HepG2 (cell line): ENCODE measurements at regions not wholly inside any gene's neighbourhood (a gene's known extent, or its start where the extent isn't known, plus 50 kb on each side); places are given as distances from the start of the nearest gene placed in this dataset.

ENCODE experiments used
- ATAC-seq: fragments of 200-7000 bp; cut with Tn5 transposase; 3 replicates; pipeline ENCODE4 v1.9.1; 2020; ENCODE audit warnings: mild to moderate bottlenecking, moderate library complexity
- BruUV-seq: library from RNA; stranded (reverse); fragments of 400-500 nt; replicated peaks from 2 replicates; lab custom pipeline; 2021; lab: Mats Ljungman, UMichigan
- CTCF ChIA-PET: fragments of 300-600 bp; formaldehyde crosslinking; extraction: SDS; loops from one replicate; lab custom pipeline; 2021; ENCODE audit warnings: low total read pairs, inconsistent platforms, low intra/inter-chr PET ratio; lab: Yijun Ruan, JAX
- POLR2A ChIA-PET: fragments of 350-600 bp; sonication (Branson Sonifier 250); formaldehyde crosslinking; loops from one replicate; lab custom pipeline; 2020; ENCODE audit warnings: antibody characterized with exemption, inconsistent platforms; lab: Yijun Ruan, JAX
- DNase-seq: peaks from one replicate; pipeline ENCODE4 v3.0.0-alpha.2; 2015; ENCODE audit warnings: low spot score
- FAIRE-seq: peaks from 3 replicates; lab custom pipeline; 2011; peaks lifted over from hg19 to GRCh38; lab: Jason Lieb, UNC
- H2AFZ ChIP-seq: one replicate; pipeline ENCODE4 v1.6.1; 2011; ENCODE audit warnings: low read length, inconsistent platforms
- H3K27ac ChIP-seq: fragments of 300-600 bp; 3 replicates; pipeline ENCODE4 v1.8.0; 2011; ENCODE audit warnings: mixed run types, mild to moderate bottlenecking, mixed read lengths, low read length, inconsistent platforms; ENCODE audit not compliant: insufficient read depth; ENCODE audit errors: extremely low read length
- H3K27me3 ChIP-seq, 2 experiments: fragments of 200-600 bp in 1 of 2; 2 replicates in 1 of 2; 3 replicates in 1 of 2; pipeline versions ENCODE4 v1.6.0 to v1.8.0; 2011; ENCODE audit warnings: low read length in 2 of 2, mild to moderate bottlenecking in 2 of 2, moderate library complexity in 2 of 2, inconsistent platforms in 1 of 2; ENCODE audit not compliant: insufficient read depth in 2 of 2, control insufficient read depth in 1 of 2
- H3K36me3 ChIP-seq, 2 experiments: fragments of 200-600 bp in 1 of 2; replicated peaks in 1 of 2; 2 replicates in 1 of 2; 3 replicates in 1 of 2; pipeline versions ENCODE4 v1.5.1 to v1.8.0; 2011; ENCODE audit warnings: low read length in 2 of 2, inconsistent platforms in 1 of 2; ENCODE audit not compliant: insufficient read depth in 2 of 2, control insufficient read depth in 1 of 2
- H3K4me1 ChIP-seq: 2 replicates; pipeline ENCODE4 v1.5.1; 2012; ENCODE audit warnings: low read length, inconsistent platforms; ENCODE audit not compliant: insufficient read depth
- H3K4me2 ChIP-seq: 2 replicates; pipeline ENCODE4 v1.6.0; 2011; ENCODE audit warnings: low read depth, low read length, inconsistent platforms
- H3K4me3 ChIP-seq, 3 experiments: fragments of 200-600 bp in 1 of 3; sonication (generic), shearing (Covaris generic) in 1 of 3; replicated peaks in 1 of 3; 2 replicates each; pipeline ENCODE4 v1.5.1; 2011 to 2016; ENCODE audit warnings: low read length in 3 of 3, inconsistent platforms in 2 of 3, low read depth in 2 of 3, mild to moderate bottlenecking in 2 of 3, control low read depth in 1 of 3, mixed read lengths in 1 of 3; ENCODE audit not compliant: insufficient read depth in 1 of 3
- H3K79me2 ChIP-seq: one replicate; pipeline ENCODE4 v1.6.1; 2011; ENCODE audit warnings: low read length, inconsistent platforms; ENCODE audit not compliant: insufficient read depth
- H3K9ac ChIP-seq: 2 replicates; pipeline ENCODE4 v1.6.0; 2011; ENCODE audit warnings: mild to moderate bottlenecking, low read depth, low read length, inconsistent platforms; ENCODE audit not compliant: insufficient read depth
- H3K9me3 ChIP-seq: 2 replicates; pipeline ENCODE4 v1.5.1; 2012; ENCODE audit warnings: mild to moderate bottlenecking, low read length
- H4K20me1 ChIP-seq: 2 replicates; pipeline ENCODE4 v1.6.0; 2011; ENCODE audit warnings: inconsistent platforms, mild to moderate bottlenecking, low read length, moderate library complexity; ENCODE audit not compliant: insufficient read depth
- IRF1 ChIP-seq: sonication (generic); formaldehyde crosslinking; IDR thresholded peaks from 2 replicates; pipeline ENCODE4 v1.4.0; 2020; ENCODE audit warnings: low read depth, mild to moderate bottlenecking, missing genetic modification reagents
- PRDM15 ChIP-seq: sonication (generic); formaldehyde crosslinking; IDR thresholded peaks from 2 replicates; pipeline ENCODE4 v1.4.0; 2020; ENCODE audit warnings: missing genetic modification reagents
- REL ChIP-seq: sonication (generic); formaldehyde crosslinking; conservative IDR thresholded peaks from 2 replicates; pipeline ENCODE4 v1.8.0; 2022; ENCODE audit warnings: mild to moderate bottlenecking, missing genetic modification reagents, moderate library complexity
- TBX2 ChIP-seq: sonication (generic); formaldehyde crosslinking; IDR thresholded peaks from 2 replicates; pipeline ENCODE4 v1.5.0; 2020; ENCODE audit warnings: missing genetic modification reagents, mild to moderate bottlenecking, borderline replicate concordance
- ZMAT5 ChIP-seq: sonication (generic); formaldehyde crosslinking; IDR thresholded peaks from 2 replicates; pipeline ENCODE4 v1.5.0; 2020; ENCODE audit warnings: mild to moderate bottlenecking, low read depth, missing genetic modification reagents, borderline replicate concordance
- ZNF713 ChIP-seq: sonication (generic); formaldehyde crosslinking; IDR thresholded peaks from 2 replicates; pipeline ENCODE4 v1.4.0; 2020; ENCODE audit warnings: mild to moderate bottlenecking, missing genetic modification reagents
- ZNF746 ChIP-seq: sonication (generic); formaldehyde crosslinking; IDR thresholded peaks from 2 replicates; pipeline ENCODE4 v1.8.0; 2022; ENCODE audit warnings: mild to moderate bottlenecking, missing genetic modification reagents
- ZNF777 ChIP-seq: sonication (generic); formaldehyde crosslinking; IDR thresholded peaks from 2 replicates; pipeline ENCODE4 v1.4.0; 2020; ENCODE audit warnings: missing genetic modification reagents
- ZSCAN9 ChIP-seq: IDR thresholded peaks from 2 replicates; pipeline ENCODE4 v1.6.1; 2016; ENCODE audit warnings: borderline replicate concordance
- WGBS: methylation state at CpG from one replicate; pipeline ENCODE4 v1.1.6; 2017; ENCODE audit warnings: low lambda C conversion rate; 5-methylcytosine and 5-hydroxymethylcytosine counted together
- in situ Hi-C: cut with HindIII; loops from 2 replicates; pipeline ENCODE4 v1.10.0; 2017; ENCODE audit warnings: low pct_unique_long_range_greater_than_20kb; ENCODE audit not compliant: extremely low pct_ligation_motif_present
- intact Hi-C: fragments of 100-400 bp; cut with micrococcal nuclease; formaldehyde crosslinking; loops from one replicate; pipeline ENCODE4 v1.10.0; 2022; ENCODE audit not compliant: unreplicated experiment

- no peak overlapping the region for H3K9ac ChIP-seq
- H3K4me2 ChIP-seq: no peak overlapping the region
- H3K27me3 ChIP-seq: no peaks in the 10 kb centered on the region
- no peak overlapping the region for H2AFZ ChIP-seq
- H3K36me3 ChIP-seq: no peaks in the 10 kb centered on the region
- no peak overlapping the region for H3K27ac ChIP-seq
- no peak for TF ChIP-seq PRDM15 (CRISPR knock-in tag)
- in situ Hi-C loops: no loop called here
- BruUV-seq: no TSS peak
- intact Hi-C loops: no loop called here
- no peak overlapping the region for H3K4me3 ChIP-seq
- H3K79me2 ChIP-seq: no peaks in the 10 kb centered on the region
- H3K9me3 ChIP-seq: no peaks in the 10 kb centered on the region
- DNase-seq (no peak), ATAC-seq (no peak), FAIRE-seq (no peak)
- no peaks in the 10 kb centered on the region for H3K4me1 ChIP-seq
- no peaks in the 10 kb centered on the region for H4K20me1 ChIP-seq
- ChIA-PET CTCF (no interaction called here), POLR2A (no interaction called here)
- 44% methylated on average over 1 of the region's 1 CpG for WGBS
Measured at GRCh38 chr4:14929669-14930068, 72.6 kb upstream of the CPEB2 start.

GRCh38 chr4:14934704-14935390 is 67.4 kb upstream of the CPEB2 start:
- intact Hi-C loops (no loop called here), in situ Hi-C loops (no loop called here)
- Histone ChIP-seq H3K27me3 (no peaks in the 10 kb centered on the region), H2AFZ (no peak overlapping the region), H3K4me2 (no peak overlapping the region), H3K4me1 (no peaks in the 10 kb centered on the region), H3K4me3 (no peak overlapping the region), H3K27ac (no peak overlapping the region), H3K79me2 (no peaks in the 10 kb centered on the region), H4K20me1 (no peaks in the 10 kb centered on the region), H3K9ac (no peak overlapping the region), H3K9me3 (no peaks in the 10 kb centered on the region), H3K36me3 (no peaks in the 10 kb centered on the region)
- WGBS: 20% methylated on average over 9 of the region's 9 CpGs
- DNase-seq (no peak), ATAC-seq (no peak), FAIRE-seq (no peak)
- POLR2A ChIA-PET: no interaction called here
- BruUV-seq: no TSS peak
- CTCF ChIA-PET: no interaction called here
- TF ChIP-seq REL (CRISPR knock-in tag) (no peak), ZMAT5 (CRISPR knock-in tag) (no peak), ZNF777 (no peak), TBX2 (CRISPR knock-in tag) (no peak), IRF1 (CRISPR knock-in tag) (no peak), ZNF713 (no peak), ZSCAN9 (CRISPR knock-in tag) (no peak), ZNF746 (CRISPR knock-in tag) (no peak)
